ENCODE measurements at regions not wholly inside any gene's neighbourhood (a gene's known extent, or its start where the extent isn't known, plus 50 kb on each side); places are given as distances from the start of the nearest gene placed in this dataset.

DNA sequence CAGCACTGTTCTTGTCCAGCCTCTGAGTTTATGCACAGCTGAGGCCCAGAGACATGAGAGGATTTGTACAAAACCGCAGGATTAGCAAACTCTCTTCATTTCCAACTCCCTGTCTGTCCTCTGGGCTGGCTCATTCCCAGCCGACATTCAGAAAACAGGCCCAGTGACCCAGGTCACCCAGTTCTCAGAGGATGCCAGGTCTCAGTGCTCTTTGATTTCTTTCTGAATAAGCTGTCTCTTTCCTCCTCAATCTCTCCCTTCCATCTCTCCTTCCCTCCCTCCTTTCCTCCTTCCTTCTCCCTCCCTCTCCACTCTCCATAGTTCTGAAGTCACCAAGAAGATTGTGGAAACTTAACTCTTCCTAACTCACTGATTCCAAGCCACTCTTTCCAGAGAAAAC lies 372.7 kb upstream of the SULF2 start:
- TF ChIP-seq MYC (IDR thresholded peaks at IDR 0.05; ENCODE audit: low read depth, low read length) = no peak
- TF ChIP-seq, protein P1, sequence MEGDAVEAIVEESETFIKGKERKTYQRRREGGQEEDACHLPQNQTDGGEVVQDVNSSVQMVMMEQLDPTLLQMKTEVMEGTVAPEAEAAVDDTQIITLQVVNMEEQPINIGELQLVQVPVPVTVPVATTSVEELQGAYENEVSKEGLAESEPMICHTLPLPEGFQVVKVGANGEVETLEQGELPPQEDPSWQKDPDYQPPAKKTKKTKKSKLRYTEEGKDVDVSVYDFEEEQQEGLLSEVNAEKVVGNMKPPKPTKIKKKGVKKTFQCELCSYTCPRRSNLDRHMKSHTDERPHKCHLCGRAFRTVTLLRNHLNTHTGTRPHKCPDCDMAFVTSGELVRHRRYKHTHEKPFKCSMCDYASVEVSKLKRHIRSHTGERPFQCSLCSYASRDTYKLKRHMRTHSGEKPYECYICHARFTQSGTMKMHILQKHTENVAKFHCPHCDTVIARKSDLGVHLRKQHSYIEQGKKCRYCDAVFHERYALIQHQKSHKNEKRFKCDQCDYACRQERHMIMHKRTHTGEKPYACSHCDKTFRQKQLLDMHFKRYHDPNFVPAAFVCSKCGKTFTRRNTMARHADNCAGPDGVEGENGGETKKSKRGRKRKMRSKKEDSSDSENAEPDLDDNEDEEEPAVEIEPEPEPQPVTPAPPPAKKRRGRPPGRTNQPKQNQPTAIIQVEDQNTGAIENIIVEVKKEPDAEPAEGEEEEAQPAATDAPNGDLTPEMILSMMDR (IDR thresholded peaks at IDR 0.05; ENCODE audit: low read depth, low read length) = no peak
- TF ChIP-seq POLR2A (IDR thresholded peaks at IDR 0.05; ENCODE audit: extremely low read depth, insufficient read length) = no peak
- TF ChIP-seq, protein P2, sequence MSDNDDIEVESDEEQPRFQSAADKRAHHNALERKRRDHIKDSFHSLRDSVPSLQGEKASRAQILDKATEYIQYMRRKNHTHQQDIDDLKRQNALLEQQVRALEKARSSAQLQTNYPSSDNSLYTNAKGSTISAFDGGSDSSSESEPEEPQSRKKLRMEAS (IDR thresholded peaks at IDR 0.05; ENCODE audit: low read depth, low read length) = no peak
